ENCODE measurements at regions not wholly inside any gene's neighbourhood (a gene's known extent, or its start where the extent isn't known, plus 50 kb on each side); places are given as distances from the start of the nearest gene placed in this dataset.

GRCh38 chr6:48024956-48025355 lies 86.0 kb downstream of the PTCHD4 start:
- ATAC-seq (no peak), DNase-seq (no peak)
- WGBS, 2 donors, result 61 to 65% methylated on average over 3 of the region's 3 CpGs
- intact Hi-C loops (cut with DNase I), result loop anchor here in 1 of 10 donors (5.0 kb wide), 1 partner anchor 1897 kb away; no protein-coding TSS in a partner anchor
- H3K9me3 ChIP-seq, result no peaks in the 10 kb centered on the region
- no peaks in the 10 kb centered on the region for H3K4me1 ChIP-seq
- no peak overlapping the region for H3K27ac ChIP-seq
- no peak overlapping the region for H3K4me3 ChIP-seq
- TF ChIP-seq, protein P1, sequence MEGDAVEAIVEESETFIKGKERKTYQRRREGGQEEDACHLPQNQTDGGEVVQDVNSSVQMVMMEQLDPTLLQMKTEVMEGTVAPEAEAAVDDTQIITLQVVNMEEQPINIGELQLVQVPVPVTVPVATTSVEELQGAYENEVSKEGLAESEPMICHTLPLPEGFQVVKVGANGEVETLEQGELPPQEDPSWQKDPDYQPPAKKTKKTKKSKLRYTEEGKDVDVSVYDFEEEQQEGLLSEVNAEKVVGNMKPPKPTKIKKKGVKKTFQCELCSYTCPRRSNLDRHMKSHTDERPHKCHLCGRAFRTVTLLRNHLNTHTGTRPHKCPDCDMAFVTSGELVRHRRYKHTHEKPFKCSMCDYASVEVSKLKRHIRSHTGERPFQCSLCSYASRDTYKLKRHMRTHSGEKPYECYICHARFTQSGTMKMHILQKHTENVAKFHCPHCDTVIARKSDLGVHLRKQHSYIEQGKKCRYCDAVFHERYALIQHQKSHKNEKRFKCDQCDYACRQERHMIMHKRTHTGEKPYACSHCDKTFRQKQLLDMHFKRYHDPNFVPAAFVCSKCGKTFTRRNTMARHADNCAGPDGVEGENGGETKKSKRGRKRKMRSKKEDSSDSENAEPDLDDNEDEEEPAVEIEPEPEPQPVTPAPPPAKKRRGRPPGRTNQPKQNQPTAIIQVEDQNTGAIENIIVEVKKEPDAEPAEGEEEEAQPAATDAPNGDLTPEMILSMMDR (IDR thresholded peaks at IDR 0.05), result no peak
- H3K27me3 ChIP-seq, result no peaks in the 10 kb centered on the region
- H3K36me3 ChIP-seq, result no peaks in the 10 kb centered on the region

- no peaks in the 10 kb centered on the region for H3K9me3 ChIP-seq
- no peaks in the 10 kb centered on the region for H3K36me3 ChIP-seq
- TF ChIP-seq, protein P1 (IDR thresholded peaks at IDR 0.05), result no peak
- H3K27me3 ChIP-seq, result no peaks in the 10 kb centered on the region
- 78 to 82% methylated on average over 1 of the region's 1 CpG for WGBS, 2 donors
- no peak overlapping the region for H3K27ac ChIP-seq
- no peak overlapping the region for H3K4me3 ChIP-seq
- intact Hi-C loops (cut with DNase I), result loop anchor here in 1 of 10 donors (5.0 kb wide), 1 partner anchor 1900 kb away; no protein-coding TSS in a partner anchor
- no peak for ATAC-seq
- H3K4me1 ChIP-seq, result no peaks in the 10 kb centered on the region
- DNase-seq, result no peak
Measured at GRCh38 chr6:48021904-48022303, 89.1 kb downstream of the PTCHD4 start.

GRCh38 chr6:48016020-48016755 lies 94.8 kb downstream of the PTCHD4 start:
- DNase-seq (no peak), ATAC-seq (no peak)
- Histone ChIP-seq H3K4me3 (no peak overlapping the region), H3K36me3 (no peaks in the 10 kb centered on the region), H3K4me1 (no peaks in the 10 kb centered on the region), H3K27me3 (no peaks in the 10 kb centered on the region), H3K9me3 (no peaks in the 10 kb centered on the region), H3K27ac (no peak overlapping the region)
- TF ChIP-seq, protein P1 (IDR thresholded peaks at IDR 0.05), result no peak
- 89 to 90% methylated on average over 5 of the region's 5 CpGs for WGBS, 2 donors
- intact Hi-C loops (cut with DNase I), result no loop called here

DNA sequence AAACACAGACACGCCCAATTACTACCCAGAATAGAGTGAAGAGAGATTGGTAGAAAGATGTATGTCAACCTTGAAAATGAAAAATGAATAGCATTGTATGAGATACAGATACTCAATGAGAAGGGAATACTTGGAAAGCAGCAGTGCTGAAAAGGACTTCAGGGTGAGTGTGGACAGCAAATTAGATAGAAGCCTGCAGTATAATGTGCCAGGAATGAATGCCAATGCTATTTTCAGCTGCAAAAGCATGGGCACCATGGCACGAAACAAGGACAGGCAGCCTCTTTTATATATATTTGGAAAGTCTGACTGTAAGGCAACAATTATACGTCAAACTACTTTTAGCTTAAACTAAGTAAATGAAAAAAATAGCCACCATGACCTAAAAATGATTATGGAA lies 118.2 kb downstream of the PTCHD4 start:
- Histone ChIP-seq H3K36me3 (no peaks in the 10 kb centered on the region), H3K4me1 (peaks cover 0 to 10% (median 0%) of the 10 kb centered on the region in 9 donors), H3K27me3 (no peaks in the 10 kb centered on the region), H3K9me3 (peaks cover 0 to 6% (median 0%) of the 10 kb centered on the region in 11 donors), H3K27ac (peak overlapping the region in 3 of 10 donors; percentile 17 to 41 (median 18)), H3K4me3 (no peak overlapping the region)
- 44 to 58% methylated on average over 3 of the region's 3 CpGs for WGBS, 2 donors
- TF ChIP-seq, protein P1 (IDR thresholded peaks at IDR 0.05), result no peak
- DNase-seq (peak in 1 of 2 donors; percentile 29), ATAC-seq (peak; percentile 69 to 99 (median 90))
- intact Hi-C loops (cut with DNase I), result no loop called here
